Hepatocyte (in vitro differentiated cells): ENCODE measurements at regions not wholly inside any gene's neighbourhood (a gene's known extent, or its start where the extent isn't known, plus 50 kb on each side); places are given as distances from the start of the nearest gene placed in this dataset.

Experiments
- DNase-seq: peaks from one replicate; pipeline ENCODE4 v3.0.0-alpha.2; 2016; ENCODE audit warnings: low spot score
- H2AFZ ChIP-seq: fragments of 200-600 bp; sonication (generic); 2 replicates; pipeline ENCODE4 v1.6.0; 2016; ENCODE audit warnings: antibody characterized with exemption, mild to moderate bottlenecking
- H3K27ac ChIP-seq: fragments of 200-600 bp; sonication (generic); 2 replicates; pipeline ENCODE4 v1.5.1; 2016; ENCODE audit warnings: mild to moderate bottlenecking
- H3K27me3 ChIP-seq: fragments of 200-600 bp; sonication (generic); 2 replicates; pipeline ENCODE4 v1.6.1; 2016
- H3K36me3 ChIP-seq: fragments of 200-600 bp; sonication (generic); replicated peaks from 2 replicates; pipeline ENCODE4 v1.5.1; 2016; ENCODE audit warnings: low read depth; ENCODE audit not compliant: insufficient read depth
- H3K4me1 ChIP-seq: fragments of 200-600 bp; sonication (generic); 2 replicates; pipeline ENCODE4 v1.5.1; 2016; ENCODE audit warnings: mild to moderate bottlenecking, moderate library complexity; ENCODE audit not compliant: insufficient read depth
- H3K4me2 ChIP-seq: fragments of 200-600 bp; sonication (generic); 2 replicates; pipeline ENCODE4 v1.6.0; 2016
- H3K4me3 ChIP-seq: fragments of 200-600 bp; sonication (generic); 2 replicates; pipeline ENCODE4 v1.5.1; 2016; ENCODE audit warnings: mild to moderate bottlenecking
- H3K79me2 ChIP-seq: fragments of 200-600 bp; sonication (generic); 2 replicates; pipeline ENCODE4 v1.6.0; 2017; ENCODE audit warnings: mild to moderate bottlenecking
- H3K9me2 ChIP-seq: fragments of 200-600 bp; sonication (generic); replicated peaks from 2 replicates; pipeline ENCODE4 v1.6.0; 2017; ENCODE audit warnings: mild to moderate bottlenecking; ENCODE audit not compliant: insufficient read depth
- H3K9me3 ChIP-seq: fragments of 200-600 bp; sonication (generic); 2 replicates; pipeline ENCODE4 v1.5.1; 2016; ENCODE audit warnings: low read depth, mild to moderate bottlenecking
- H4K20me1 ChIP-seq: fragments of 200-600 bp; sonication (generic); 2 replicates; pipeline ENCODE4 v1.6.0; 2016; ENCODE audit warnings: mild to moderate bottlenecking; ENCODE audit not compliant: insufficient read depth, poor library complexity, severe bottlenecking
- CTCF ChIP-seq: fragments of 200-600 bp; sonication (generic); IDR thresholded peaks from 2 replicates; pipeline ENCODE4 v1.5.1; 2016; ENCODE audit warnings: antibody characterized with exemption, mild to moderate bottlenecking; ENCODE audit not compliant: poor library complexity
- EZH2 ChIP-seq: fragments of 200-600 bp; sonication (generic); IDR thresholded peaks from 2 replicates; pipeline ENCODE4 v1.6.1; 2016; ENCODE audit warnings: antibody characterized with exemption, mild to moderate bottlenecking, borderline replicate concordance
- EZH2phosphoT487 ChIP-seq: fragments of 200-600 bp; sonication (generic); IDR thresholded peaks from one replicate; pipeline ENCODE4 v1.6.1; 2018; ENCODE audit warnings: antibody characterized with exemption, mild to moderate bottlenecking, low read depth, moderate library complexity; ENCODE audit not compliant: unreplicated experiment, severe bottlenecking
- WGBS: methylation state at CpG from one replicate; pipeline ENCODE4 v1.1.6; 2016; ENCODE audit warnings: low lambda C conversion rate; ENCODE audit errors: missing lambda C conversion rate; 5-methylcytosine and 5-hydroxymethylcytosine counted together

- H3K9me2 ChIP-seq: no peaks in the 10 kb centered on the region
- no peaks in the 10 kb centered on the region for H3K9me3 ChIP-seq
- no peak overlapping the region for H2AFZ ChIP-seq
- DNase-seq: no peak
- H3K27me3 ChIP-seq: no peaks in the 10 kb centered on the region
- no peak overlapping the region for H3K4me2 ChIP-seq
- no peaks in the 10 kb centered on the region for H4K20me1 ChIP-seq
- no peaks in the 10 kb centered on the region for H3K79me2 ChIP-seq
- TF ChIP-seq CTCF (no peak), EZH2phosphoT487 (no peak), EZH2 (no peak)
- H3K4me1 ChIP-seq: no peaks in the 10 kb centered on the region
- H3K27ac ChIP-seq: no peak overlapping the region
- H3K4me3 ChIP-seq: no peak overlapping the region
- no peaks in the 10 kb centered on the region for H3K36me3 ChIP-seq
Measured at GRCh38 chr21:24444736-24445135, 1162.5 kb downstream of the MRPL39 start.

- Histone ChIP-seq H3K9me2 (no peaks in the 10 kb centered on the region), H3K27ac (no peak overlapping the region), H3K4me2 (no peak overlapping the region), H3K4me1 (no peaks in the 10 kb centered on the region), H3K9me3 (no peaks in the 10 kb centered on the region), H4K20me1 (no peaks in the 10 kb centered on the region), H2AFZ (no peak overlapping the region), H3K4me3 (no peak overlapping the region), H3K36me3 (no peaks in the 10 kb centered on the region), H3K79me2 (no peaks in the 10 kb centered on the region), H3K27me3 (no peaks in the 10 kb centered on the region)
- TF ChIP-seq EZH2 (no peak), EZH2phosphoT487 (no peak), CTCF (no peak)
- WGBS: 24% methylated on average over 1 of the region's 1 CpG
- no peak for DNase-seq
Measured at GRCh38 chr21:24436236-24436635, 1171.0 kb downstream of the MRPL39 start.

- no peaks in the 10 kb centered on the region for H3K27me3 ChIP-seq
- H4K20me1 ChIP-seq: no peaks in the 10 kb centered on the region
- no peaks in the 10 kb centered on the region for H3K4me1 ChIP-seq
- no peak for DNase-seq
- no peaks in the 10 kb centered on the region for H3K36me3 ChIP-seq
- TF ChIP-seq CTCF: no peak
- TF ChIP-seq EZH2: no peak
- no peak for TF ChIP-seq EZH2phosphoT487
- no peaks in the 10 kb centered on the region for H3K9me3 ChIP-seq
- no peaks in the 10 kb centered on the region for H3K9me2 ChIP-seq
- H3K79me2 ChIP-seq: no peaks in the 10 kb centered on the region
- no peak overlapping the region for H2AFZ ChIP-seq
- no peak overlapping the region for H3K4me2 ChIP-seq
- WGBS: 80% methylated on average over 8 of the region's 8 CpGs
- no peak overlapping the region for H3K27ac ChIP-seq
- no peak overlapping the region for H3K4me3 ChIP-seq
Measured at GRCh38 chr21:24428591-24429199, 1178.6 kb downstream of the MRPL39 start.

- Histone ChIP-seq H3K4me3 (no peak overlapping the region), H3K27me3 (no peaks in the 10 kb centered on the region), H3K4me2 (no peak overlapping the region), H3K9me3 (no peaks in the 10 kb centered on the region), H3K9me2 (no peaks in the 10 kb centered on the region), H3K36me3 (no peaks in the 10 kb centered on the region), H2AFZ (no peak overlapping the region), H3K4me1 (no peaks in the 10 kb centered on the region), H3K27ac (no peak overlapping the region), H4K20me1 (no peaks in the 10 kb centered on the region), H3K79me2 (no peaks in the 10 kb centered on the region)
- TF ChIP-seq CTCF (no peak), EZH2phosphoT487 (no peak), EZH2 (no peak)
- DNase-seq: no peak
- 61% methylated on average over 4 of the region's 4 CpGs for whole genome bisulfite sequencing
Measured at GRCh38 chr21:24424776-24425175, 1182.5 kb downstream of the MRPL39 start.
